KBM-7 (cell line): ENCODE measurements at regions not wholly inside any gene's neighbourhood (a gene's known extent, or its start where the extent isn't known, plus 50 kb on each side); places are given as distances from the start of the nearest gene placed in this dataset.
"Not testable (repeated sequence)": the region's sequence is repeated elsewhere in the genome, so short reads cannot be mapped to it uniquely, and the experiment has no call there.

Experiments used
- DNase-seq: peaks from one replicate; pipeline ENCODE4 v3.0.0-alpha.2; 2015
- in situ Hi-C: fragments of 300-500 bp; cut with MboI; formaldehyde crosslinking; loops from 2 replicates; pipeline ENCODE4 v1.14.3; 2020; ENCODE audit warnings: low sequenced_read_pairs, low pct_unique_long_range_greater_than_20kb, mixed read lengths

GRCh38 chr4:186946136-186946535 lies 222.5 kb upstream of the FAT1 start:
- DNase-seq: no peak
- in situ Hi-C loops: no loop called here

GRCh38 chr4:186946682-186947294 lies 223.1 kb upstream of the FAT1 start:
- in situ Hi-C loops: no loop called here
- DNase-seq: no peak

- in situ Hi-C loops: no loop called here
- DNase-seq: peak; percentile 29
Measured at GRCh38 chr4:186948361-186949242, 224.9 kb upstream of the FAT1 start.

GRCh38 chr4:186949847-186950246 lies 226.2 kb upstream of the FAT1 start:
- in situ Hi-C loops: no loop called here
- no peak for DNase-seq

- no peak for DNase-seq
- in situ Hi-C loops: no loop called here
Measured at GRCh38 chr4:186952709-186953108, 229.1 kb upstream of the FAT1 start.

GRCh38 chr4:186953599-186954260 lies 230.1 kb upstream of the FAT1 start:
- in situ Hi-C loops: no loop called here
- DNase-seq: no peak

- DNase-seq: no peak
- in situ Hi-C loops: no loop called here
Measured at GRCh38 chr4:186954509-186954908, 230.9 kb upstream of the FAT1 start.

- DNase-seq: no peak
- in situ Hi-C loops: no loop called here
Measured at GRCh38 chr4:186954956-186955355, 231.3 kb upstream of the FAT1 start.

- in situ Hi-C loops: no loop called here
- no peak for DNase-seq
Measured at GRCh38 chr4:186957952-186958555, 234.4 kb upstream of the FAT1 start.

GRCh38 chr4:186958726-186959350 lies 235.2 kb upstream of the FAT1 start:
- no peak for DNase-seq
- in situ Hi-C loops: no loop called here

GRCh38 chr4:186979961-186980745 lies 256.5 kb upstream of the FAT1 start:
- no peak for DNase-seq
- in situ Hi-C loops: no loop called here

- in situ Hi-C loops: no loop called here
- DNase-seq: no peak
Measured at GRCh38 chr4:186981161-186981560, 257.5 kb upstream of the FAT1 start.

GRCh38 chr4:186982160-186982559 lies 258.5 kb upstream of the FAT1 start:
- in situ Hi-C loops: no loop called here
- no peak for DNase-seq

- in situ Hi-C loops: no loop called here
- no peak for DNase-seq
Measured at GRCh38 chr4:186984105-186984644, 260.5 kb upstream of the FAT1 start.

- no peak for DNase-seq
- in situ Hi-C loops: no loop called here
Measured at GRCh38 chr4:186999686-187000085, 276.0 kb upstream of the FAT1 start.

- in situ Hi-C loops: no loop called here
- no peak for DNase-seq
Measured at GRCh38 chr4:187000281-187000680, 276.6 kb upstream of the FAT1 start.

GRCh38 chr4:187002133-187002532 lies 278.5 kb upstream of the FAT1 start:
- in situ Hi-C loops, DNase-seq: not testable (repeated sequence)

GRCh38 chr4:187004628-187005027 lies 281.0 kb upstream of the FAT1 start:
- in situ Hi-C loops: no loop called here
- no peak for DNase-seq
